Activated CD4-positive, alpha-beta T cell treated with anti-CD3 and anti-CD28 coated beads for 4 hours (primary cell): ENCODE measurements at regions not wholly inside any gene's neighbourhood (a gene's known extent, or its start where the extent isn't known, plus 50 kb on each side); places are given as distances from the start of the nearest gene placed in this dataset.

Experiments used
- DNase-seq, 2 donors: peaks; one replicate each; pipeline ENCODE4 v3.0.0-alpha.2; 2020

GRCh38 chr17:73958453-73958852 lies 245.0 kb upstream of the RPL38 start:
- DNase-seq, result no peak

- DNase-seq, result no peak
Observed at GRCh38 chr17:73960469-73960868, 243.0 kb upstream of the RPL38 start.

GRCh38 chr17:73962308-73962707 lies 241.2 kb upstream of the RPL38 start:
- DNase-seq, result no peak

DNA sequence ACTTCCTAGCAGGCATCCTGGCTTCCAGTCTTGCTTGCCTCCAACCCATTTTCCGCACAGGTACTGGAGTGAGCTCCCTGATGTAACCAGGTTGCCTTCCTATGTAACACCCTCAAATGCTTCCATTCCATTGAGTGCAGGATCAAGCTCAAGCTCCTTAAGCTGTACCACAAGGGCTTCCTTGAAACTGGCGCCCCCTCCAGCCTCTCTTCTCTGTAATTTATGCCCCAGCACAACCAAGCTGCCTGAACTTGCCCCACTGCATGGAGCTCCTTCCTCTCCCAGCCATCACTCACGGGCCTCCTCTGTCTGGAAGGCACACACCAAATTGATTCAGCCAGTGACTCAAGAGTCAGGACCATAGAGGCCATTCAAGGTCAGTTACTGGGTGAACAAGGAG lies 234.8 kb upstream of the RPL38 start:
- DNase-seq, result no peak

GRCh38 chr17:73969956-73970355 lies 233.5 kb upstream of the RPL38 start:
- no peak for DNase-seq

- no peak for DNase-seq
Observed at GRCh38 chr17:73971127-73971526, 232.4 kb upstream of the RPL38 start.

- no peak for DNase-seq
Observed at GRCh38 chr17:73972056-73972455, 231.4 kb upstream of the RPL38 start.

DNA sequence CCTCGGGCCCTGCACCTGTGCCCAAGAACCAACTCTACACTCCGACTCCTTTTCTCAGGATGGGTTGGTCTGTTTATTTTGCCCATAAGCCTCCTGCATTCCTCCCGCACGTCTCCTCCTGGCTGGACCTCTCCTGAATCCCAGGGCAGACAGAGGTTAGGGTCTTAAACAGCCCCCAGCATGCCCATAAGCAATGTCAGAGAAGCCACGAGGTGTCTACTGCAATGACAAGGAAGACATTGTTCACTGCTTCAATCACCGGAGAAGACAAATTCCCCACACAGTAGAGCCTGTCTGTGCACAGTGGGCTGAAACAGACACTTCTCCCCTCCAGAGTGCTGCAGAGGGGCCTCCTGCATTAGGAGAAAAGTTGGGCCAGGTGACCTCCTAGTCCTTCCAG lies 230.6 kb upstream of the RPL38 start:
- DNase-seq, result no peak

DNA sequence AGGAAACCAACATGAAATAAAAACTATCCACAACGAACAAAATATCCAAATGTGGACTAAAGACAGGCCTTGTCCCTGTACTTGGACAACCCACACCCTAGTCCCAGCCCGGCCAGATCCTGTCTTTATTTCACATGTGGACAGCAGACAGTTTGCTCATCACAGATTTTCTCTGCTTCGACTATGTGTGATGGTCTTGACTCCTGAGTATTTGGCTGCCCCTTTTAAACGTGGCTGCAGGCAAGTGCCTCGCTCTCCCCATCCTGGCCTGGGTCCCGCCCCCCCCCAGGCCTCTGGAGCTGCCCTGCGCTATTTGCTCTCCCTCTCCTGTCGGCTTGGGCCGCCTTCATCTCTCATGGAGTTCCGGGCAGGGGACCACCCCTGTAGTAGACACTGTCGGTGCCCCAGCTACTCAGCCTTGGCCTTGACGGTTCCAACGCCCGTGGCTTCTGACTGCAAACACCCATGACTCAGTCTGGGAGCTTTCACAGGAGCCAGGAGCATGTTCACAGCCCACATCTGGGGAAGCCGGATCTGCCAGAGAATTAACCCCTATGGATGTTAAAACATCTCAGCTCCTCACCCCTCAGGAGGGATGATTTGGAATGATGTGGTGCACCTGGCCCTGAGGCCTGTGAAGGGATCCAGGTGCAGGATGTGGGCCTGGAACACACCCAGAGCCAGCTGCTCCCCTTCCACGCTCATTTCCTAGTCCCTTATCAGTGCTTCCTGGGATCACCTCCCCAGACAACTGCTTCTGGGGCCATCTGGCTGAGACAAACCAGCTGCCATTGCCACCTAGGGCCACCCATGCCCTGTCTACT lies 229.7 kb upstream of the RPL38 start:
- DNase-seq, result no peak

DNA sequence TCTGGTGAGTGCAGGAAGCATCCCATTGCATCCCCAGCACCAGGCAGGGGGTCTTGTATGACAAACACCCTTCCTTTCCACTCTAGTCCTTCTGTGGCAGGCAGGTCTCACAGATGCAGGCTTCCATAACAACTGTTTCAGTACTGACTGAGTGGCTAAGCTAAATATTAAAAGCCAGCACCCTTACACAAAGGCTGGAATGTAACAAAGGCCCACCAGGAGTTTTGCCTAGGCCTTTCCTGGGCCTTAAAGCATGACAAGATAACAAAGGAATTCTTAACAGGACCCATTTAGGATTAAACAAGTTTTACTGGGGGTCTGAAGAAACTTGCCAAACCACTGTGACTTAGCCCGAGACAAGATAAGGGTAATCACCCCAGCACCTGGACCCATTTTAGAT lies 228.9 kb upstream of the RPL38 start:
- DNase-seq, result no peak

DNA sequence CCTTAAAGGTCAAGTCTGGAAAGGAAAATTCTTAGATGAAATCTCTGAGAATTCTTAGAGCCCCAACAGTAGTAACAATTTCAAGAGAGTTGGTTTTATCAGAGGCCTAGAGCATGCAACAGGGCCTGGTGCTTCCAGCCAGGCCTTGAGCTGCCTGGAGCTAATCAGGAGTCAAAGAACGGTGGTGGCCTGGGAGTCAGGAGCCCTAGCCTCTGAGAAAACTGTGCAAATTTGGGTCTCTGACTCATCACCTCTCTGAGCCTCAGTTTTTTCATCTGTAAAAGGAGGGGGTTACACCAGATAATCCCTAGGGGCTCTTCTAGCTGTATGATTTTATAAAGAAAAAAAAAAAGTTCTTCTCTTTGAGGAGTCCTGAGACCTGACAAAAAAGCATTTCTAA lies 227.3 kb upstream of the RPL38 start:
- DNase-seq, result no peak

DNA sequence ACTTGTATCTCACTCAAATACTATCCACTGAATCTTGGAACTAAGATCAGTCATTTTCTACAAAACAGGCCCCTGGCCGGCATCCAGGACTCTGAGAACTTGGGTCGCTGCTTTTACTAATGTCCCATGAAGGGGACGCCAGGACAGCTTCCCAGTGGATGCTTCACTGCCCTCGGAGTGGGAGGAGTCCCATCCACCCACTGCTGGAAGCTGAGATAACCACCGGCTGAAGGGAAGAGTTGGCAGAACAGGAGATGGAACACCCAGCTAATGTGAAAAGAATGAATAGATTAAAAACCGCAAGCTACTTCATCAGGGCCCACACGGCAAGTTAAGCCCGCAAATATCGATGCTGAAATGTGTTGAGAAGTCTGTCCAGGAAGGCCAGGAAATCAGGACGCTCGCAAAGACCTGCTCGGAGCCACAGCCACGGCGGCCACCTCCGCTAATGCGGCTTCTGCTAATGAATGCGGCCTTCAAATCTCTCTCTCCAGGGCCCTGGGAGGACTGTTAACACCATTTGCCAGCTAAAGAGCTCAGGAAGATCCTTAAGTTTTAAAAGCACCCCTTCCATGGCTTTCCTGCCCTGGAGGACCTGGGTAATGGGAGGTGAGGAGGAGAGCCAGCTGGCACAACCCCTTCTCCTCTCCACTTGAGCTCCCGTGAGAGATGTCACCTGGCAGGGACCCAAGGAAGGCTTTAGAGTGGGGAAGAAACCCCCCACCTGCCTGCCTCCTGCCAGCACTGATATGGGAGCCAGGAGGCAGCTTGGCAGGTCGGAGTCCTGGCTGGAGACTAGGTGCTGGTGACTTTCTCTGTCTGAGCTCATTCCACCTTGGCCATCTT lies 226.6 kb upstream of the RPL38 start:
- DNase-seq, result no peak

DNA sequence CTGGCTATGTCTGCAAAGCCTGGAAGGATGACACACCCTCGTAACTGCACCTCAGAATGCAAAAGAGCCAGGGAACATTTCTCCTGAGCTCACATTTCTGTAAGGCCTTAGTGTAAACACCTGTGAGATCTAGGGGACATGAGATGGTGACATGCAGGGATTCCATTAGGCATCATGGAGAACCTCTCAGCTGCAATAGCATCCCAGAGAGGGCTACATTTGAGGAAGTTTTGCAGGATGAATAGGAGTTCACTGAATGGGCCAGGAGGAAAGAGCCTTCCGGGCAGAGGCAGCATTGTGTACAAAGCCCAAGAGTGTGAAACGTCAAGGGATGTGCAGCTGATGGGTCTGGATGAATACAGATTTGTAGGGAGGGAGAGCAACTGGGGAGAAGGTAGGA lies 223.0 kb upstream of the RPL38 start:
- DNase-seq, result no peak

DNA sequence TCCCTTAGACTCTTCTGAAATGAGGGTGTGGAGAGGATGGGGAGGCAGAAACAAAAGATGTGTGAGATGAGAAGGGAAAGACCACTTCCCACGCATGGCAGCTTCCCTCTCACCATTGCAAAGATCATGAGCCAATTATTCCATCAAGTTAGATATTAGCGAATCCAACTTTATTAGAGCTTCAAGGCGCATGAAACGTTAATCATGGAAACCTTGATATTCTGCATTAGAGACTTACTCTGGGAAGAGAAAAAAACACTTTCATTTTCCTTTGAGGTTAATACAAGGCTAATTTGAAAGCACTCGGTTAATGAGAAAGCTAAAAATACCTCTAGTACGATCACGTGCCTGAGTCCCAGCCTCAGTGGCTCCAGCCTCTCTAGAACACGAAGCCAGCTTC lies 220.6 kb upstream of the RPL38 start:
- DNase-seq, result no peak

- no peak for DNase-seq
Observed at GRCh38 chr17:73983621-73984400, 219.7 kb upstream of the RPL38 start.

DNA sequence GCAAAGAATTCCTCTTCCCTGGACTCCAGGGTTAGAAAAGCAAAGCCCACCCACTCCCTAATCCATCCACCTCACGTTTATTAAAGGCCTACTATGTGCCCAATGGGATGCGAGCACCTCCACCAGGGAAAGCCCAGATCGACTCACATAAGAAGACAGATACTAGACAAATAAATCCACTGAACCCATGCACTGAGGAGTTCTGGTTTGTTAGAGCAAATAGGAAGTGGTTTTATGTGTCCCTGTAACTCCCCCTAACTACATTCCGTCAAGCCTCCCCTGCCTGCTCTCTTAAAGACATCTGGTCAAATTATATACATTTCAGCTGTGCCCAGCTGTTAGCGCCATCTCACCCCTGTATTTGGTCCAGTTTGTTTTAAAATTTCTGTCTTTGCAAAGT lies 218.5 kb upstream of the RPL38 start:
- DNase-seq, result no peak

GRCh38 chr17:73985466-73986015 lies 217.9 kb upstream of the RPL38 start:
- DNase-seq, result no peak

GRCh38 chr17:73986641-73987177 lies 216.8 kb upstream of the RPL38 start:
- no peak for DNase-seq

GRCh38 chr17:73987395-73987794 lies 216.1 kb upstream of the RPL38 start:
- no peak for DNase-seq

- no peak for DNase-seq
Observed at GRCh38 chr17:73987845-73988509, 215.5 kb upstream of the RPL38 start.

GRCh38 chr17:73989671-73990070 lies 213.8 kb upstream of the RPL38 start:
- no peak for DNase-seq

GRCh38 chr17:73990290-73990689 lies 213.2 kb upstream of the RPL38 start:
- no peak for DNase-seq
